DMS53 treated with DMSO at 0.1 percent for 48 hours (cell line): ENCODE measurements at regions not wholly inside any gene's neighbourhood (a gene's known extent, or its start where the extent isn't known, plus 50 kb on each side); places are given as distances from the start of the nearest gene placed in this dataset.
"Not testable (repeated sequence)": the region's sequence is repeated elsewhere in the genome, so short reads cannot be mapped to it uniquely, and the experiment has no call there.

Experiments
- DNase-seq: peaks from one replicate; lab custom pipeline; 2025; ENCODE audit not compliant: unreplicated experiment; lab: John Stamatoyannopoulos, UW

DNA sequence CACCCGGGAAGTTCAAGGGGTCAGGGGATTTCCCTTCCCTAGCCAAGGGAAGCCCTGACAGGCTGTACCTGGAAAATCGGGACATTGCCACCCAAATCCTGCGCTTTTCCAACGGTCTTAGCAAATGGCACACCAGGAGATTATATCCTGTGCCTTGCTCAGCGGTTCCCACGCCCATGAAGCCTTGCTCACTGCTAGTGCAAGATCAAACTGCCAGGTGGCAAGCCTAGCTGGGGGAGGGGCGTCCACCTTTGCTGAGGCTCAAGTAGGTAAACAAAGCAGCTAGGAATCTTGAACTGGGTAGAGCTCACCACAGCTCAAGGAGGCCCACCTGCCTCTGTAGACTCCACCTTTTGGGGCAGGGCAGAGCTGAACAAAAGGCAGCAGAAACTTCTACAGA, 1794.5 kb downstream of the PCDH9 start:
- DNase-seq, result no peak

DNA sequence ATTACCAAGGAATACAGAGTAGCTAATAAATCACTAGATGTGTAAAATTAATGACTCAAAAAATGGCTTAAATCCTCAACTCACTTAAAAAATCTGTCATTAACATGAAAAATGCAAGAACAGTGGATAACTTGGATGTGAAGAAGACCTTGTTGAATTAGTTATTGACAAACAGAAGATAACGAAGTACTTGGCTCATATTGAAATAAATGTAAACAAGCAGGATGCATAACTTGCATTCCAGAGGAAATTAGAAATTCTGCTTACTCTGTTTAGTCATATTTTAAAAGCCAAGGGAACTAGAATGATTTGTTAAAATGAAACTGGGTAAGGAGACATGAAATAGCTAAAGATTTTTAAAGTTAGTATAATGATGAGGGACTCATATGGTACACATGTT, 1812.2 kb downstream of the PCDH9 start:
- DNase-seq, result no peak

- DNase-seq, result no peak
Observed at GRCh38 chr13:65416784-65417183, 1813.4 kb downstream of the PCDH9 start.

GRCh38 chr13:65414187-65414586, 1815.9 kb downstream of the PCDH9 start:
- no peak for DNase-seq

GRCh38 chr13:65411521-65411920, 1818.6 kb downstream of the PCDH9 start:
- DNase-seq, result no peak

DNA sequence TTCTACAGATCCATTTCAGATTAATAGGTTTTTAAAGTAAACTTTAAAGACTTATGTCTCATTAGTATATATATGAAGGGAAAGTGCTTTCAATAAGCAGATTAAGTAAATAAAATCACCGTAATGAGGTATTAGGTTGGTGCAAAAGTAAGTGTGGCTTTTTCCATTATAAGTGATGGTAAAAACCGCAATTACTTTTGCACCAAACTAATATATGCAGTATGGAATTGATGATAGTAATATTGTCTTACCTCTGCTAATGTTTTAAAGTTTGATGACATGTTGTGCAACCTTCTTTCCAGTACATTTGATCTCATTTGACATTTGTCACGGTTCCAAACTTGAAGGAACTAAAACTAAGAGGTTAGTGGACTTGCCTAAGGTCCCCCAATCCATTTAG, 1819.3 kb downstream of the PCDH9 start:
- DNase-seq, result no peak

DNA sequence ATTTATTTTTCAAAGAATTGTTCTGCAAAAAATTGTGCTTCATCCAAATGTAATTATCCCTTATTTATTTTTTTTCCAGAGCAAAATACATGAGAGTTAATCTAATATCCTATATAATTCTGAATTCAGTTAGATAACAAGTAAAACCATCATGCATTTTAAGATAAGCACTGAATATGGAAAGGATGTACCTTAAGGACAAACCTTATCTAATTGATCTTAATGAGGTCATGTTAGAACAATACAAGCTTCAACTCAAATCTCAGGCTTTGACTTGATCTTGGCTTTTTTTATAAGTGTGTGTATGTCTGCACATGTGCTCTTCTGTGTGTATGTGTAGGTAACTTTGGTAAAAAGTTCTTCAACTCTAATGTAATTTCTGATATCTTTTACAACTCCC, 1828.8 kb downstream of the PCDH9 start:
- no peak for DNase-seq

GRCh38 chr13:65400702-65401101, 1829.4 kb downstream of the PCDH9 start:
- no peak for DNase-seq

DNA sequence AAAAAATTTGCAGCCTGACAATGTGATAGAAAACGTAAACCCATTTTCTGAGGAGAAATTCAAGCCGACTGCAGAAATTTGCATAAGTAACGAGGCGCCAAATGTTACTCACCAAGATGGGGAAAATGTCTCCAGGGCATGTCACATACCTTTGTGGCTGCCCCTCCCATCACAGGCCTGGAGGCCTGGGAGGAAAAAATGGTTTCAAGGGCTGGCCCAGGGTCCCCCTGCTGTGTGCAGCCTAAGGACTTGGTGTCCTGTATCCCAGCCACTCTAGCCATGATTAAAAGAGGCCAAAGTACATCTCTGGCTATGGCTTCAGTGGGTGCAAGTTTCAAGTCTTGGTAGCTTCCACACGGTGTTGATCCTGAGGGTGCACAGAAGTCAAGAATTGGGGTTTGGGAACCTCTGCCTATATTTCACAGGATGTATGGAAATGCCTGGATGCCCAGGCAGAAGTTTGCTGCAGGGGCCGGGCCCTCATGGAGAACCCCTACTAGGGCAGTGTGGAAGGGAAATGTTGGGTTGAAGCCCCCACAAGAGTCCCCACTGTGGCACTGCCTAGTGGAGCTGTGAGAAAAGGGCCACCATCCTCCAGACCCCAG, 1842.3 kb downstream of the PCDH9 start:
- no peak for DNase-seq

DNA sequence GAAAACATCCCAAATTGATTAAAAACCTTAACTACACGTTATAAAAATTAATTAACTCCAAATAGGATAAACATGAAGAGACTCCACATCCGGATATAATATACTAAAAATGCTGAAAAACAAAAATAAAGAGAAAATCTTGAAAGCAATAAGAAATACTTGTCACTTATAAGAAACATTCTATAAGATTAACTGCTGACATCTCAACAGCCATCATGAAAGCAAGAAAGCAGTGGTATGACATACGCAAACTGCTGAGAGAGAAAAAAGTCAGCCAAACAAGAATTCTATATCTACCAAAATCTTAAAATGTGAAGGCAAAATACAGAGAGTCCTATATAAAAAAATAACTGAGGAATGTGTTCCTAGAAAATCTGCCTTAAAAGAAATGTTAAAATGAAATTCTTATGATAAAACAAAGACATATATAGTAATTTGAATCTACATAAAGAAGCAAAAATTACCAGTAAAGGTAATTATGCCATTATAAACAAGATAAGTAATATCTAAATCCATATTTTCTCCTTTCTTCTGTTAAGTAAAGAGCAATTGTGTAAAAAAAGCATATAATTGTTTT, 1851.1 kb downstream of the PCDH9 start:
- DNase-seq, result no peak

GRCh38 chr13:65378484-65378883, 1851.7 kb downstream of the PCDH9 start:
- no peak for DNase-seq

- DNase-seq, result no peak
Observed at GRCh38 chr13:65368832-65369231, 1861.3 kb downstream of the PCDH9 start.

- no peak for DNase-seq
Observed at GRCh38 chr13:65353951-65354350, 1876.2 kb downstream of the PCDH9 start.

DNA sequence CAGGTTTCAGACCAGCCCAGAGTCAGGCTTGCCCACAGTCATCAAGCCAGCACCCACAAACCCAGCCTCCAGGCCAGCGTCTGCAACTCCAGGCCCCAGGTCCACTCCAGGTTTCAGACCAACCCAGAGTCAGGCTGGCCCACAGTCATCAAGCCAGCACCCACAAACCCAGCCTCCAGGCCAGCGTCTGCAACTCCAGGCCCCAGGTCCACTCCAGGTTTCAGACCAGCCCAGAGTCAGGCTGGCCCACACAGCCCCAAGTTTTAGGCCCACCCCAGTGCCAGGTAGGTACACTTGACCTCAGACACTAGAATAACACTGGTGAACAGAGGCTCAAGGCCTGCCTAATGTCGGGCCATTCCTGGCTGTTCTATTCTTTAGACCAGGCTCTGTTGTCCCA, 1877.0 kb downstream of the PCDH9 start:
- DNase-seq, result not testable (repeated sequence)

GRCh38 chr13:65347420-65348030, 1882.6 kb downstream of the PCDH9 start:
- no peak for DNase-seq

- DNase-seq, result no peak
Observed at GRCh38 chr13:65343898-65344663, 1886.1 kb downstream of the PCDH9 start.

GRCh38 chr13:65342541-65343337, 1887.4 kb downstream of the PCDH9 start:
- no peak for DNase-seq

DNA sequence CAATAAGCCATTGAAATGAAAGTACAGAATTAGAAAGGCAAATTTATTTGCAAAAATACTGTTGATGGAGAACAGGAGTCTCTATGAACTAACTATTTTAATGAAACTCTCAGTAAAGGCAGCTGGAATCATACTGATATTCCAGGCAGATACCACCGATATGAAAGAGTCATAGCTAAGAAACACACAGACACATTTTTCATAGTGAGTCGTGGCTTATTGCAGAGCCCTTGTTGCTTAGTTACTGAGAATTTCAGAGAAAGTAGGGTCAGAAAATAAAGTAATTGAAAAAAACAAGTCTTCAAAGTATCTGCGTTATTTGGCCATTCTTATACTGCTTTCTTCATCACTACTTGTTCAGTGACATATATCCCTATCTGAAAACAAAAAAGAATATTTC, 1890.9 kb downstream of the PCDH9 start:
- DNase-seq, result no peak

DNA sequence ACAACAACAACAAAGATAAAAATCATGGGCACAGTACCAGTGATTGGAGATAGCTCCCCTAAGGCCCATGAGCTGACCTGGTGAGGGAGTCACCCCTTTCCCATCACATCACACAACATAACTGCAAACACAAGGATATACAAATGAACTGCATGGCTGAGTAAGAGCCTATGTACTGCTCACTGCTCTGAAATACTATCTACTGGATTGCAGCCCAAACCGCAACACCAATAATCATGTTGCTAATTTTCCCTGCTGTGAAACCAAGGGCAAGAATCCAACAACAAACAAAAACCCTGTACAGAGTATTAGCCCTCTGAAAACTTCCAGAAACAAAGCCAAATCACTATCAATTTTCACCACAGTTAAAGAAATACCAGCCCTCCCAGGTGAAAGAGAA, 1893.2 kb downstream of the PCDH9 start:
- no peak for DNase-seq

- DNase-seq, result no peak
Observed at GRCh38 chr13:65336087-65336749, 1893.9 kb downstream of the PCDH9 start.

- no peak for DNase-seq
Observed at GRCh38 chr13:65330691-65331090, 1899.4 kb downstream of the PCDH9 start.
